H1 (cell line): ENCODE measurements at regions not wholly inside any gene's neighbourhood (a gene's known extent, or its start where the extent isn't known, plus 50 kb on each side); places are given as distances from the start of the nearest gene placed in this dataset.

Source experiments
- CEBPB ChIP-seq: IDR thresholded peaks from 2 replicates; pipeline ENCODE4 v1.6.1; 2012; ENCODE audit warnings: low read depth, low read length
- CHD7 ChIP-seq: fragments of 300-600 bp; sonication (generic); IDR thresholded peaks from 2 replicates; pipeline ENCODE4 v1.7.1; 2012; ENCODE audit warnings: low read length, moderate library complexity, mild to moderate bottlenecking, inconsistent platforms; ENCODE audit not compliant: insufficient replicate concordance
- CTBP2 ChIP-seq: IDR thresholded peaks from 2 replicates; pipeline ENCODE4 v1.7.0; 2011; ENCODE audit warnings: borderline replicate concordance, mild to moderate bottlenecking, moderate library complexity, mixed read lengths, low read length; ENCODE audit not compliant: insufficient read depth, insufficient read length
- GABPA ChIP-seq: IDR thresholded peaks from 2 replicates; pipeline ENCODE4 v1.6.1; 2011; ENCODE audit warnings: mild to moderate bottlenecking, low read length, moderate library complexity, borderline replicate concordance; ENCODE audit not compliant: insufficient read depth
- KDM5A ChIP-seq: fragments of 200-600 bp; IDR thresholded peaks from 2 replicates; pipeline ENCODE4 v1.7.1; 2012; ENCODE audit warnings: mild to moderate bottlenecking, low read length, inconsistent platforms, mixed read lengths
- PHF8 ChIP-seq: fragments of 200-600 bp; sonication (generic); conservative IDR thresholded peaks from 2 replicates; pipeline ENCODE4 v1.7.1; 2012; ENCODE audit warnings: low read depth, mild to moderate bottlenecking, inconsistent platforms, low read length, moderate library complexity
- POLR2A ChIP-seq, 2 experiments: IDR thresholded peaks; 1 replicate in 1 of 2; 2 replicates in 1 of 2; pipeline ENCODE4 v1.6.1; 2011; ENCODE audit warnings: low read depth in 2 of 2, low read length in 2 of 2, mild to moderate bottlenecking in 2 of 2; ENCODE audit errors: control extremely low read depth in 1 of 2
- RAD21 ChIP-seq, 2 experiments: IDR thresholded peaks in 1 of 2; conservative IDR thresholded peaks in 1 of 2; 2 replicates each; pipeline ENCODE4 v1.6.1; 2011; ENCODE audit warnings: low read depth in 2 of 2, low read length in 2 of 2, improper control_type of control experiment in 1 of 2, inconsistent platforms in 1 of 2, mild to moderate bottlenecking in 1 of 2, moderate library complexity in 1 of 2
- RFX5 ChIP-seq: IDR thresholded peaks from 2 replicates; pipeline ENCODE4 v1.6.1; 2011; ENCODE audit warnings: low read depth, low read length, improper control_type of control experiment, borderline replicate concordance
- SAP30 ChIP-seq: fragments of 300-600 bp; sonication (generic); IDR thresholded peaks from 2 replicates; pipeline ENCODE4 v1.7.1; 2012; ENCODE audit warnings: low read length, moderate library complexity, mild to moderate bottlenecking, inconsistent platforms; ENCODE audit not compliant: insufficient read depth, insufficient replicate concordance
- SIRT6 ChIP-seq: IDR thresholded peaks from one replicate; pipeline ENCODE4 v1.7.1; 2012; ENCODE audit warnings: low read length, inconsistent platforms
- SIX5 ChIP-seq: IDR thresholded peaks from 2 replicates; pipeline ENCODE4 v1.6.1; 2011; ENCODE audit warnings: mild to moderate bottlenecking, low read depth, low read length

- no peak for TF ChIP-seq CHD7
- TF ChIP-seq PHF8, result no peak
- TF ChIP-seq GABPA, result no peak
- no peak for TF ChIP-seq RFX5
- TF ChIP-seq POLR2A (IDR thresholded peaks at IDR 0.05; ENCODE audit: control extremely low read depth in 1 of 2, low read depth in 2 of 2, low read length in 2 of 2), result no peak
- TF ChIP-seq KDM5A, result no peak
- TF ChIP-seq CEBPB, result no peak
- TF ChIP-seq CTBP2, result no peak
- no peak for TF ChIP-seq SAP30
- no peak for TF ChIP-seq RAD21 (IDR thresholded peaks at IDR 0.05 in 1 of 2, conservative IDR thresholded peaks at IDR 0.05 in 1 of 2; ENCODE audit: low read depth in 2 of 2, low read length in 2 of 2)
- no peak for TF ChIP-seq SIRT6
- no peak for TF ChIP-seq SIX5
Observed at GRCh38 chr5:43837091-43837490, 234.1 kb downstream of the NNT start (continued).
